Midbrain (tissue), 1 donor: ENCODE measurements at regions not wholly inside any gene's neighbourhood (a gene's known extent, or its start where the extent isn't known, plus 50 kb on each side); places are given as distances from the start of the nearest gene placed in this dataset.
A peak's percentile ranks its signal among the peaks of the same experiment; 100 is the strongest.

ENCODE experiments used
- DNase-seq: peaks from one replicate; lab custom pipeline; 2025; lab: John Stamatoyannopoulos, UW

DNA sequence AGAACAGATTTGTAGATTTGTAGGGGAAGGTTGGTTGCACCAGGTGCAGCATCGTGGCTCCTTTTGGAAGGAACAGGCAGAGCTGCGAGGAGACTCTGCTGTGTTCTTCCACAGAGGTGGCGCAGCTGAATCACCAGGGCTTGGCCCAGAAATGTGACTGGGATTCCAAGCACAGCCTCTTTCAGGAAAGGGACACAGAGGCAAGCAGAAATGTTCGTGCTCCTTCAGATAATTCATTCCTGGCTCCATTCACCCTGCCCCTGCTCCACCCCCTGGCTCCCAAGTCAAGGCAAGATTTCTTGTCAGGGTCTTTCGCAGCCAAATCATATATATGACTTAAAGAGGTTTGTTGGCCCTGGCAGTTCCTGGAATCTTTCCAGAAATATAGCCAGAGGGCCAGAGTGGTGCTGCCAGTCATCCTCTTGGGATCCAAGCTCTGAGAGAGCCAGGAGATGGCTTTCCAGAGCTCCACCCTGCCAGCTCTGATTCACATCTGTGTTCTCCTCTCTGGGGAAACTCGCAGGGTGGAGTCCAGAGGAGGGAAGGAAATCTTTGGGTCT lies 203.9 kb upstream of the TANK start:
- DNase-seq, result no peak

DNA sequence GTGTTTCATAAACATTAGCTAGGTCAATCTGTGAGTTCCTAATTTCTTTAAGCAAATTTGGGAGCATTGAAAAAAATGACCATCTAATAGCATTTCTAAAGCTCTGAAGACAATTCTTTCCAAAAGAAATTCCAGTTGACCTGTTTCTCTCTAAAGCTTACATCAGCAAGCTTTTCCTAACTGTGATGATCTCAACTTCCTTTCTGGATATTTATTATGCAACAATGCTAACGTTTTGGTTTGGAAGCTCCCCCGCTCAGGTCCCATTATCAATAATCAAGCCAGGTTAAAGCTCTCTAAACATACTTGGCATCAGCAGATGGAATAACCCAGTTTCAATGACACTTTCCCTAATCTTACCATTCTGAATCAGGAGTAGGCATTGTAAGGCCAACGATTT lies 196.3 kb upstream of the TANK start:
- DNase-seq, result no peak

GRCh38 chr2:160967523-160967922 lies 192.7 kb upstream of the TANK start:
- no peak for DNase-seq

DNA sequence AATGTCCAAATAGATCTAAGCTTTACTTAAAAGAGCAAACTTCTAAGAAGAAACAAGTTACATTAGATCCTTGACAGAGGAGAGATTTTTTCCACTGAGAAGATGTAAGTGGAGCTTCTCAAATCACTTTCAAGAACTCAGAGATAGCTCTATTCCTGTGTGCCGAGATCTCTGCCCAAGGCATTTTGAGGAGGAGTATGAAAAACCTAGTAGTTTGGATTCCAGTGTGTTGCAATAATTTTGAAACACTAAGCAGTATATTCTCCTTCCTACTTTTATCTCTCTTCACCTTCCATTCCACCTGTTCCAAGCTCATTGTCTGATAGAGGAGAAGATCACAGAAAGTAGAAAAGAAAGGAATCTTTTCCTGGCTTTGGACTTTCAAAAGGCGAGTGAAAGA lies 192.0 kb upstream of the TANK start:
- DNase-seq, result no peak

GRCh38 chr2:160970052-160970965 lies 189.9 kb upstream of the TANK start:
- DNase-seq, result peak; percentile 9

DNA sequence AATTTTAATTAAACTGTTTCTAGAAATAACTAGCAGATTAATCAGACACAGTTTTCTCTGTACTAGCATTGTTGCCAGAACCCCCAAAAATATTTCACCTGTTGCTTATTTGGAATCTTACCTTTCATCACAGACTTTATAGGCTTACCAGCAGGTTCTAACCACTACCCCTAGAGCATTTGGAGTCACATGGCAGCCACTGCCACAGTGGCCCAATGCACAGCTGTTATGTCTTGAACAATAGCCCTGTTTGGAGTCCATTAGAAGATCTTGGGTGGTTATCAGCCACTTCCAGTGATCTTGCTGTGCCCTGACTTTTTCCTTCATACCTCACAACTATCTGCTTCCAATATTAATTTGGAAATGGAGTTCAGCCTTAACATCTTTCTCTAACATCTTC lies 186.2 kb upstream of the TANK start:
- DNase-seq, result no peak

- no peak for DNase-seq
These were observed 185.4 kb upstream of the TANK start for GRCh38 chr2:160974803-160975202.

GRCh38 chr2:160976797-160977196 lies 183.4 kb upstream of the TANK start:
- no peak for DNase-seq

DNA sequence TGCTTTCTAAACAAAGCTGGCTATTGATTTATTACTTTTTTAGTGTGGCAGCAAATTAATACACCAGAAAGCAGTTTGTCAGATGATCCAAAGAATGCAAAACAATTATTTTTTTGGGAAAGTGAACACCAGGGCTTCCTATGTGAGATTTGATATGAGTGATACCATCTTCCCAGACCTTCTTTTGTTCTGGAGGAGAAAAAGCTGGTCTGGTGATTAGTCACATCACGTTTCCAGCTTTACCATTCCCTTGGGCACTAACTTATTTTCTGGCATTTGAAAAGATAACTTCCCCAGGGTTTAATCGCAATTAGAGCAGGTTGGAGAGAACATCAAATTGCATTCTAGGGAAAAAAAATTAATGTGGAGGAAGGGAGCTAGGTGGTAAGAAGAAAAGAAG lies 182.9 kb upstream of the TANK start:
- DNase-seq, result no peak

DNA sequence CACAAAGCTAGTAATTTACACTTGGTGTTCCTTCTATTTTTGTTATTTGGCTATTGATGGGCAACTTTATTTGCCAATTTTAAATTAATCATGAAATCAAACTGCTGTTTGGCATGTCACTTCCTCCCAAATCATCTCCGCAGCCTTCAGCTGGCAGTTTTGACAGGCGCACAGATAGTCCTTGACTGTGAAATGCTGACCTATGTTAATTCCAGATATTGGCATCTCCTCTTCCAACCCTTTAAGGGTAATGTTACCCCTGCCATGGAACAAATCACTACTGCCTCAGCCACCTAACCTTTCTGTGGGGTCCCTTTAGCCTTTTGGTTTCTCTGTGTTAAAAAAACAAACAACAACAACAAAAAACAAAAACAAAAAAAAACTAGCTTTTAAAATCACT lies 182.4 kb upstream of the TANK start:
- no peak for DNase-seq

GRCh38 chr2:160984426-160985077 lies 175.7 kb upstream of the TANK start:
- DNase-seq, result no peak

DNA sequence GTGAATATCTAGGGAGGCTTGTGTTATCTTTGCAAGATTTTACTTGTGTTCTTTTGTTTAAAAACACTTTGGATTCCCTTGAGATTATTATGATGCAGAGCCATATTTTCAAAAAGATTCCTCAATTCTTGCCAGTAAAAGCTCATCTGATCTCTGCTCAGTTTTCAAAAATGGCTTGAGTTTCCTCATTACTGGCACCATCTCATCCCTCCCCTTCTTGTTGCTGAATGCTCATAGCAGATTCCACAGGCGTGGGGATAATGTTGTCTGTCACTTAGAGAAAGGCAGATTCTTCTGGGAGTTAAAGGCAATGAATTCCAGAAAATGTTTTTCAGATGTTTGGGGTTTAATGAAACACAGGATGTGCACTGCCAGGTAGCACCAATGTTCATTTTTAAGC lies 170.4 kb upstream of the TANK start:
- no peak for DNase-seq

- no peak for DNase-seq
These were observed 166.6 kb upstream of the TANK start for GRCh38 chr2:160993654-160994061.

DNA sequence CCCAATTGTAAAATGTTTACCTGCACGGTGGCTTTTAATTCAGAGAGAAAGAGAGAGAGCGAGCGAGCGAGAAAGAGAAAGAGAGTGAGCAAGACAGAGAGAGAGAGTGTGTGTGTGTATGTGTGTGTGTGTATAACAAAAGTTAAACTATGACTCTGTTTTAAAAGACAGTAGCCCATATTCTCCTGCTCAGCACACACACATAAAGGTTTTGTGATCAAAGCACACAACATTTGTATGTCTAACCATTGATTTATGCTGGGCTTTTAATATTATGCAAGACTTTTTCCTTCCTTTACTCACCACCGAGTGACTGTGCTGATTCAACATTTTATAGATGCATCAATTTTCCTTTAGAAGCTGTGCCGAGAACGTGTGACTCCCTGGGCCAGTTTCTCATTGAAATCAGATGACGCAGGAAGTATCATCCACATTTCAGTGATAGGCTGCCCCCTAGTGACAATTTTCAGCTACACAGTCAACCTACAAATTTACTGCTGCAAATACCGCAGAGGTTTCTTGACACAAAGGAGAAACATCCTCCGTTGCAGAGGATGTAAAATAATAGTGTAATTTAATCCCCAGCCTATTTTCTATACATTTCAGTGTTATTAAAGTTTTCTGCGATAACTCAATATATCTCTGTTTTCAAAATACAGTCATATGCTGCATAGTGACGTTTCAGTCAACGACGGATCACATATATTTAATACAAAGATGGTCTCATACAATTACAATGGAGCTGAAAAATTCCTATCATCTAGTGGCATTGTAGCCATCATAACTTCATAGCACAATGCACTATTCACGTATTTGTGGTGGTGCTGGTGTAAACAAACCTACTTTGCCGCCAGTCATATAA lies 165.9 kb upstream of the TANK start:
- DNase-seq, result peak; percentile 74

DNA sequence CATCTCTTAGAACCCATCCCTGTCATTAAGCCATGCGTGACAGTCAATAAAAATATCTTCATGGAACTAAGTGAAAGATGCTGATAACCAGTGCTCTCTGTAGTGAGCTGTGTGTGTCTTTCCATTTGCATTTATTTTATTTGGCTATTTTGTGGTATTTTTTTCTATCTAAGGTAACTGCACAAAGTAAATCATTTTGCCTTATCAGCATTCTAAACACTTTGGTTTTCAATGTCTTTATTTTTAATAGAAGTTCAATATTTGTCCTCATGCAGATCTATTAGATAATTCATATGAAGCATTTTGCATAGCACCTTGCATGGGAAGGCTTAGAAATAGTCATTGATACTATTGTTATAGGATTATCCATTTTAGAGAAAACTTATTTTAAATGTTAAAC lies 163.6 kb upstream of the TANK start:
- DNase-seq, result no peak

- no peak for DNase-seq
These were observed 155.8 kb upstream of the TANK start for GRCh38 chr2:161004379-161004778.

- DNase-seq, result no peak
These were observed 155.1 kb upstream of the TANK start for GRCh38 chr2:161005170-161005569.

GRCh38 chr2:161008311-161008710 lies 151.9 kb upstream of the TANK start:
- DNase-seq, result no peak

DNA sequence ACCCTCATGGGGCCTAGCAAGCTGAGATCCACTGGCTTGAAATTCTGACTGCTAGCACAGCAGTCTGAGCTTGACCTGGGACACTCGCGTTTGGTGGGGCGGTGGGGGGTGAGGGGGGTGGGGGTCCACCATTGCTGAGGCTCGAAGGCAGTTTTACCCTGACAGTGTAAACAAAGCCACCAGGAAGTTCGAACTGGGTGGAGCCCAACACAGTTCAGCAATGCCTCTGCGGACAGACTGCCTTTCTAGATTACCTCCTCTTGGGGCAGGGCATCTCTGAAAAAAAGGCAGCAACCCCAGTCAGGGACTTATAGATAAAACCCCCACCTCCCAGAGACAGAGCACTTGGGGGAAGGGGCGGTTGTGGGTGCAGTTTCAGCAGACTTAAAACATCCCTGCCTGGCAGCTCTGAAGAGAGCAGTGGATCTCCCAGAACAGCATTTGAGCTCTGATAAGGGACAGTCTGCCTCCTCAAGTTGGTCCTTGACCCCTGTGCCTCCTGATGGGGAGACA lies 149.7 kb upstream of the TANK start:
- DNase-seq, result no peak

DNA sequence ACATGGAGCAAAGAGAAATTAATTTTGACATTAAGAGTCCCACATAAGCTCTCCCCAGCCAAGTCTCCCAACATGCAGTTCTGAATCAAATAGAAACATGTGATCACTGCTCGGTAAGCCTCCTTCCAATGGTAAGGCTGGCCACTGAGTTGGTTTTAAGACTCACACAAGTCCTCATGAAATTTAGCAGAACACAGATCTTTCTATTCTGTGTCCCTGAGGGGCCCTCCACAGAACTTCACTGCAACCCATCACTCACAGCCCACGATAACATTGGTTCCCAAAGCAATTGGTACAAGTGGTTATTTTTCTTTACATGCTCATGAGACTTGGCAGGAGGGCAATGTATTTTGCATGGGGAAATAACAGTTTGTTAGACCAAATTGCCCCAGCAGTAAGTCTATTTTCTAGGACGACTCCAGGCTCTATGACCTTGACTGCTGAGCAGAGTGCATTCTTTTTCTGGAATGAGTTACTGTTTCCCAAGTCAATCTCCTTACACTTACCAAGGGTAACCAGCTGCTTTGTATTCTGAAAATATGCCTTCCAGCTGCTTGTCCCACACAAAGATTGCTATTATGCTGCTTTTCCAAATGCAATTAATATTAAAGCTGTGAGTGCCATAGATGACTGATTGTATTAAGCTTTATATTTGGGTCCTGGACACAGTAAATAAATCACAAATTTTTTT lies 142.3 kb upstream of the TANK start:
- no peak for DNase-seq

GRCh38 chr2:161019311-161019710 lies 140.9 kb upstream of the TANK start:
- DNase-seq, result no peak
